RWPE1 (cell line): ENCODE measurements at regions not wholly inside any gene's neighbourhood (a gene's known extent, or its start where the extent isn't known, plus 50 kb on each side); places are given as distances from the start of the nearest gene placed in this dataset.

Experiments
- CTCF ChIA-PET: fragments of 350-600 bp; sonication (Branson Sonifier 250); formaldehyde crosslinking; extraction: SDS; loops from one replicate; lab custom pipeline; 2021; lab: Yijun Ruan, JAX
- POLR2A ChIA-PET: fragments of 400-600 bp; formaldehyde crosslinking; extraction: SDS; loops from one replicate; lab custom pipeline; 2020; ENCODE audit warnings: antibody characterized with exemption; ENCODE audit not compliant: low non-redundant PET; lab: Yijun Ruan, JAX
- DNase-seq: peaks from one replicate; pipeline ENCODE4 v3.0.0; 2012; ENCODE audit warnings: low spot score
- H3K27ac ChIP-seq: fragments of 450-650 bp; 2 replicates; pipeline ENCODE4 v1.5.1; 2017
- CTCF ChIP-seq: fragments of 450-650 bp; conservative IDR thresholded peaks from 2 replicates; pipeline ENCODE4 v1.5.1; 2017; ENCODE audit warnings: low read depth, mild to moderate bottlenecking

DNA sequence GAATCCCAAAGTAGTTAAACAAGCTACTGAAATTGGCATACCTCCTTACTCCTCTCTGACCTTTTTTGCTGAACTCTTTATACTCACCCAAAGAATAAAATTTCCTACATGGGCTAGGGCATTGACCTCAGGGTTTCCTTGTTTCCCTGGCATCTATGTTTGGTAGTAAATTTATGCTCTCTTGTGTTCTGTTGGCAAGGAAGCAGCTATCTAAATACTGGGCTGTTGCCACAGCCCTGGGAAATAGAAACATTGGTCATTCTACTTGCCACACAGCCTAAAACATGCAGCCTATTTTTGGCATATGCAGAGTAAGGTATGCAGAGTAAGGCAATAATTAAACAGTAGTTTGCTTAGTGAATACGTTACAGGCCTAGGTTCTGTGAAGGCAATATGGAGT, 351.4 kb downstream of the HLX start:
- ChIA-PET POLR2A (no interaction called here), CTCF (interaction anchor here (0.6 kb wide), 1 partner anchor 134 kb away, joined by 3 read pairs; no protein-coding TSS in a partner anchor)
- no peak for DNase-seq
- no peak for TF ChIP-seq CTCF
- no peak overlapping the region for H3K27ac ChIP-seq

DNA sequence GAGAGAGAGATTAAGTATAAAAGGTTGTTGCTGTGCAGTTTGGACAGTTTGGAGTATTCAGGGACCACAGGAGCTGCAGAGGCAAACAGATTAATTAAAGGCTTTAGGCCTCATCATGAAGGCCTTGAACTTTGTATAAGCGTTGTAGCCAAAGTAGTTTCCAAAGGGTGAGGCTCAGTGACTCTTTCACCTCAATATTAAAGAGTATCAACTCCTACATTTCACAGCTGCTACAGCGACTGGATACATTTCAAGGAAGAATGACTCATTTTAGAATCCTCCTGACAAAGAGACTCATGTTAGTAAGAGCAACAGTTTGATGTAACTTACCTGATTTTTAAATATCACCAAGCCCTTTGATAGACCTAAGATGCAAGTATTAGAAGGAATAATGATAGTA, 355.5 kb downstream of the HLX start:
- DNase-seq, result no peak
- no peak for TF ChIP-seq CTCF
- POLR2A ChIA-PET, result no interaction called here
- CTCF ChIA-PET, result no interaction called here
- H3K27ac ChIP-seq, result no peak overlapping the region

DNA sequence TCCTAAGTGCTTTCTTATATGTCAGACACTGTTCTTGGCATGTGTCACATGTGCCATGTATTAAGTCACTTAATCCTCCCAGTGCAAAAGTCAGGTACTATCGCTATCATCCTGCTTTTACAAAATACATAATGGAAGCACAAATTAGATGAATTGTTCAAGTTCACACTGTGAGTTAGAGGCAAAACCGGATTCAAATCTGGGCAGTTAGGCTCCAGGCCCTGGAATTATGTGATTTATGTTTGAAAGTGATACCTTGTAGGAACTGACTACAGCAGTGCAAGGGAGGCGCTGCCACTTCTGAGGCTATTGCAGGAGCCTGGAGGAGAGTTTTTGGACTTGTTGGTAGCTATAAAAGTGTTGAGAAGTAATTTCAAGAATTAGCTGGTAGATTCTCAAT, 358.3 kb downstream of the HLX start:
- CTCF ChIA-PET, result interaction anchor here (0.7 kb wide), 1 partner anchor 434 kb away, joined by 3 read pairs; no protein-coding TSS in a partner anchor
- no peak for DNase-seq
- no peak overlapping the region for H3K27ac ChIP-seq
- TF ChIP-seq CTCF, result no peak
- POLR2A ChIA-PET, result no interaction called here

DNA sequence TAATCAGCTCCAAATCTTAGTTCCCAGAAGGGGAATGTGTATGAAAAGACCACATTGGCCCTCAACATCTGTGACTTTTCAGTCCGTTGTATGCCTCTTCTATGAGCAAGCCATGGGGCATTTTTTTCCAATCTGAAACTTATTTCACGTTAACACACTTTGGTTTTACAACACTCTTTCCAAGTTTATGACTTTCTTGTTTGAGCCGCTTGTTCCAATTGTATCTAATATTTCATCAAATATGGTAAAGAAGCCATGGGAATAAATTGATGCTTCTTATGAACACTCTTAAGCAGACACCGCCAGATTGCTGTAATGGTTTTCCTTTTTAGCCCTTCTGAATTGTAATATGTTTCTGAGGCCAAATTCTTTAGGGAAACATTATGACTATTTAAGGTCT, 359.9 kb downstream of the HLX start:
- ChIA-PET CTCF (interaction anchor here (0.7 kb wide), 2 partner anchors 24 to 155 kb away, joined by 3 read pairs; no protein-coding TSS in a partner anchor), POLR2A (no interaction called here)
- no peak for TF ChIP-seq CTCF
- H3K27ac ChIP-seq, result no peak overlapping the region
- no peak for DNase-seq

DNA sequence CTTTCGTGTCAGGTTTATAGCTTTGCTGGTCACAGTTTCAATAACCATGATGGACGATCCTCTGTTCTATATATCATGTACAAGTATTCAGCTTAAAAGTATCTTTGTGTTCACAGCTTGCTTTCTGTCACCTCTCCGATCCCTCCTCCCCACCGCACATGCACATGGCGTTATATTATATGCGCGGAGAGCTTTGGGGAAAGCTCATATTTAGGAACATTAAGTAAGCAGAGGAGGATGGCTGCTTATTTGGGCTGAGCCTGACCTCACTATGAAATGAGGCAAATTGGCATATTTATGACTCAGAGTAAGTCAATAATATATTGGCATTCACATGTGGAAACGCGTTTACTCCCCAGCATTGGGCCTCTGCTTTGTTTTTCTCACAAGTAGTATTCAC, 360.5 kb downstream of the HLX start:
- H3K27ac ChIP-seq, result no peak overlapping the region
- POLR2A ChIA-PET, result no interaction called here
- CTCF ChIA-PET, result no interaction called here
- TF ChIP-seq CTCF, result no peak
- DNase-seq, result peak; percentile 10

DNA sequence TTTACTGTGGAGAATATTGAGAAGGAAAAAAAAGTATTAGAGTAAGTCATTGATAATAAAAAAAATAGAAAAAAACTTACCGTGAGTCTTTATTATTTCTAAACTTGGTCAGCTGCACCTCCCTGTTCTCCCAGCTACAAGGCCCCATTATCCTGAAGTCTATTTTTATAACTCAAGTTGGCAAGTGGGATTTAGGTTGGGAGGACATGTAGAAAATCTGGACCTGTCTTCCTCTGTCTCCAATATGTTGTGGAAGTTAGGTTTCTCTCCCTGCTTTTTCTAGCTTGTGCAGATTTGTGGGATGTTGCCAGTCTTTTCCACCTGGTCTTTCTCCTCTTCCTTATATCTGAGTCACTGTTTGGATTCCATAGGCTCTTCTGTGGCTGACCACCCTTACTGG, 361.4 kb downstream of the HLX start:
- ChIA-PET CTCF (interaction anchor here (0.6 kb wide), 1 partner anchor 194 kb away, joined by 3 read pairs; no protein-coding TSS in a partner anchor), POLR2A (no interaction called here)
- TF ChIP-seq CTCF, result no peak
- no peak for DNase-seq
- H3K27ac ChIP-seq, result no peak overlapping the region
